Activated CD8-positive, alpha-beta memory T cell treated with anti-CD3 and anti-CD28 coated beads, Interleukin-2, amount 50 U/mL, for 24 hours (primary cell): ENCODE measurements at regions not wholly inside any gene's neighbourhood (a gene's known extent, or its start where the extent isn't known, plus 50 kb on each side); places are given as distances from the start of the nearest gene placed in this dataset.
"Not testable (repeated sequence)": the region's sequence is repeated elsewhere in the genome, so short reads cannot be mapped to it uniquely, and the experiment has no call there.

ENCODE experiments used
- DNase-seq: peaks from one replicate; pipeline ENCODE4 v3.0.0-alpha.2; 2020; ENCODE audit errors: extremely low read depth

DNA sequence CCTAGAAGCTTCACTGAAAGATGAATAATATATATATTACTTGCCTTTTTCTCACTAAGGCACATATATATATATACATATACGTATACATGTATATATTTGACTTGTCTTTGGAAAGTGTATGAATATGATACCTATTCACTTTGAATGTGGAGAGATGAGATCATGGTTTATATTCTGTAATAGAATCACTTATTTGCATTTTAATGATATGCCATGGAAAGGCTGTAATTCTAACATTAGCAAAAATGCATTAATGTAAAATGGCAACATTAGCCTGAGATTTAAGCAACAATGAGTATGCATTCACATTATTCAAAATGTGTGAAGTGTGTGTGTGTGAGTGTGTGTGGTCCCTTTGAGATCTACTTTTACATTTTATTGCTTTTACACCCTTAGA lies 54.5 kb upstream of the PRKD1 start:
- no peak for DNase-seq

DNA sequence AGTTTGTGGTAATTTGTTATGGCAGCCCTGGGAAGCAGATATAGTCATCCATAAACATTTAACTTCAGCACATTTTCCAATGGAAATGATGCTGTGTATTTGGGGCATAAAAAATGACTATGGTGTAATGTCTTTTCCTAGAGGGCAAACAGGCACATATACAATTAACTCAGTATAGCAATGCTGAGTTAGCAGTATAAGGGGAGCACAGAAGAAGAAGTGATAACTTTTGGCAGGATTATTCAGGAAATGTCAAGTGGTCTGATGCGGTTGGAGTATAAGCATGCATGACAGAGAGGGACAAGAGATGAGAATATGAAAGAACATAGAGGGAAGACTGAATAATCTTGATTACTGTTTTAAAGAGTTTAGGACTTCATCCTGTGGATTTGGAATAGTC lies 55.3 kb upstream of the PRKD1 start:
- no peak for DNase-seq

DNA sequence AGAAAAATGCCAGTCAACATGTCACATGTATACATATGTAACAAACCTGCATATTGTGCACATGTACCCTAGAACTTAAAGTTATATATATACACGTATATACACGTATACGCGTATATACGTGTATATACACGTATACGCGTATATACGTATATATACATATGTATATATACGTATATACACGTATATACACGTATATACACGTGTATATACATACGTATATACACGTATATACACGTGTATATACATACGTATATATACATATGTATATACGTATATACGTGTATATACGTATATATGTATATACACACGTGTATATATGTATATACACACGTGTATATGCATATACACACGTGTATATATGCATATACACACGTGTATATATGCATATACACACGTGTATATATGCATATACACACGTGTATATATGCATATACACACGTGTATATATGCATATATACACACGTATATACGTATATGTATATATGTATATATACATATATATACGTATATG lies 62.8 kb upstream of the PRKD1 start:
- DNase-seq, result not testable (repeated sequence)

DNA sequence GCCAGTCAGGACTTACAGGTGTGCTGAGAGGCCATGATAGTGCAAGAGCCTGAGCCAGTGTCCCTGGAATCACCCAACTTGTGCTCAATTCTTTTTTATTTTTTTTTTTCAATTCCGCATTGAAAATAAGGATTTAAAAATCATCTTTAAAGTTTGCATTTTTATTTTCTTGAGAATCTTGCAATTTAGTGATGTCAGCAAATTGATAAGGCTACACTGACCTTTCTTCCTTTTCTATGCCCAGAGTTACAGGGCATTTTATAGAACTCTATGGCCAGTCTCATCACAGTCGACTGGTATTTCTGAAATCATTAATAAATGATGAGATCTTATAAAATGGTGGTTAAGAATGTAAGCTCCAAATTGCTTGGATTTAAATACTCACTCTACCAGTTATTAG lies 63.3 kb upstream of the PRKD1 start:
- no peak for DNase-seq

DNA sequence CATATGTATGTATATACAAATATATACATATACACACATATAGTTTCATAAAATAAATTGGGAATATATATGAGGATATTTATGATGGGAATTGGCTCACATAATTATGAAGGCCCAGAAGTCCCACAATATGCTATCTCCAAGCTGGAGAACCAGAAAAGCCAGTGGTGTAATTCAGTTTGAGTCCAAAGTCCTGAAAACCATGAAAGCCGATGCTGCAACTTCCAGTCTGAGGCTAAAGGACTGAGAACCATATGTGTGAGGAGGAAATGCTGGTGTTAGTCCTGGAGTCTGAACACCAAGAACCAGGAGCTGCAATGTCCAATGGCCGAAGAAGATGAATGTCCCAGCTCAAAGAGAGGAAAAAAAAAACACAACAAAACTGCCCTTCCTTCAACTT lies 65.5 kb upstream of the PRKD1 start:
- no peak for DNase-seq

DNA sequence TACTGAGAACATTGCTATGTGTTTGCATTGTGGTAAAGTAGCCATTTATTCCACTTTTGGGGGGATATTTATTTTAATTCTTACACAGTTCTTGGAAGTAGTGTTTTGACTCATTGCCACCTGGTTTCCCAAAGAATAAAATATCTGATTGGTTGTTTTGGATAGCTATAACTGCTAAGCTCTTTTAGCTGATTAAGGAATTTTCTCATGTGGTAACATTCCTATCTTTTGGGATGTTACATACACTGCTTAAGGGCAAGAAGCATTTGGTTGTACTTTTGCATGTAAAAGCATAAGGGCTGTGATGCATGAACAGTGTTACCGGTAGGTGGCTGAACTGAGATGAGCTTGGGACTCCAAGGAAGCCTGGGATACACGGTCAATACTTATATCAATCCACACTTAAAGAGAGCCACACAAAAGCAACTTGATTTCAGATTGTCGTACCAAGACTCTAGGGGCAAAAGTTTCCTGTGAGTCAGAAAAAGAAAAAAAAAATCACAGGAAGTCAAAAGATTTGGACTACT lies 71.4 kb upstream of the PRKD1 start:
- no peak for DNase-seq

DNA sequence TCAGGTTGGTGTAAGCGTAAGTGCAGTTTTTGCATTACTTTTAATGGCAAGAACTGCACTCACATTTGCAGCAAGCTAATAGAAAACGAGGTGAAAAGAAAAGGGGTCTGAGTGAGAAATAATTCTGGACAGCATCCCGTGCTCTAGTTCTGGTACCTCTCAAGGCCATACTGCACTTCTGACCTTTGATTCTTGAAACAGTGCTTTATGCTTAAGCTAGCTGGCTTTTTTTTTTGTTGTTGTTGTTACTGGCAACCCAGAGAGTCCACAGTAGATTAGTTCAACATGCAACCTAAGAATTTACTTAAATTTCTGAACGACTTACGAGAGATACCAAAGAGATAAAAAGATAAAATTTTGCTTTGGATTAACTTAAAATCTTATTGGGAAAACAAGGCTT lies 75.2 kb upstream of the PRKD1 start:
- DNase-seq, result no peak

DNA sequence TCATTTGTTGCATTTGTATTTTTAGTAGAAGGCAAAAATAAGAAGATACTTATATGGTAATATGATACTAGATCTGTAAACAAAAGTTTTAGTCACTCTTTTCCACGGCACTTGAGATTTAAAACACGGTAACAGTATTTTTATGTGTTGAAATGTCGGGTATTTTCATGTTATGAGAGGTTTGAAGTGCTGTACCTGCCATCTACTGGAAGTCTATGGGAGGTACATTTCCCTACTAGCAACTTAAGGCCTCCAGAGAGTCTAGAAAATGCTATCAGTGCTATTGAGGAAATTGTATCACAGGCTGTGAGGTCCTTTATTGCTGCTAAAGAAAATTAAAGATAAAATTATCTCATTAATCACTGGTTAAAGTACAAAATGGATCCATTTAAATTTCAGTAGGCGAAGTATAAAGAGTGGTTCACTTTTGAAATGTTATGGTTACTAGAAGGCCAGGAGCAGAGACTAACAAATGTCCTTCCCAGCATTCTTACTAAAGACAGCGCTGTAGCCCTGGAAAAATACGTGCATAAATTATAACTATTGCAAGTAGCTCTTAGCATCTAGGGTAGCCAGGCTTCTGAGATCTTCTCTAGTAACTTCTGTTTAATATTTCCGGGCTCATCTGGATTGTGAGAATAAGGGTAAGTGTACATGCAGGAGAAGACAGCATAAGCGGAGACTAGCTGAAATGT lies 77.6 kb upstream of the PRKD1 start:
- no peak for DNase-seq

DNA sequence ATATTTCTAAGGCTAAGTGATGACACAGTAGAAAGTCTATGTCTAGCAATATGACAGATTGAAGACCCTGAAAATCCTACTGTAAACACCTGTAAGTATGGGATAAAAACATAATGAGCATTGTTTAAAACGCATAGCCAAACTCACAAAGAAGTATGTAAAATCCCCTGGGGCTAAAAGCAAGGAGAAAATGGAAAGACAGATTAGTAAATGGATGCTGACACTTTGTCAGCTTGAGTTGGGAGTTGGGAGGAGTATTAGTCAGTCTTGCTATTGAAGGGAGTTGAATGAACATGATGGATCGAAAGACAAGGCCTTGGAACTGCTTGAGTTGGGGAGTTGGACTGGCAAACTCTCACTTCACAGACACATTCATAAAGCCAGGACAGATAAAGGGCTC lies 79.0 kb upstream of the PRKD1 start:
- no peak for DNase-seq

DNA sequence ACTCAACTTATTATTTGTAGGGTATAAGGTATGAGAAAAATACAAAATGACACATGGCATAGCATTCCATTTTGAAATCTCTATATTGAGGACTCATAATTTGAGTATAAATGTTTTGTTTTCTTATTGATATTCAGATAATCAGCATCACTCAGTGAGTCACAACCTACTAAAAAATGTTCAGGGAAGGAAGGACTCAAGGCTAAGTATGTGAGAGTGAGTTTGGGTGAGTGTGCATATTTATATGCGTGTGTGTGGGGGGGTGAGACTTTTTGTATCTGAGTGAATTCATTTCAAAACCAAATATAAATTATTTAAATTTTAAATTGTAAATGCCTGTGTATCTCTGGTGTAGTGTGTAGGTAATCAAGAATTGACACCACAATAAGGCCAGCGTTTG lies 87.8 kb upstream of the PRKD1 start:
- DNase-seq, result no peak

DNA sequence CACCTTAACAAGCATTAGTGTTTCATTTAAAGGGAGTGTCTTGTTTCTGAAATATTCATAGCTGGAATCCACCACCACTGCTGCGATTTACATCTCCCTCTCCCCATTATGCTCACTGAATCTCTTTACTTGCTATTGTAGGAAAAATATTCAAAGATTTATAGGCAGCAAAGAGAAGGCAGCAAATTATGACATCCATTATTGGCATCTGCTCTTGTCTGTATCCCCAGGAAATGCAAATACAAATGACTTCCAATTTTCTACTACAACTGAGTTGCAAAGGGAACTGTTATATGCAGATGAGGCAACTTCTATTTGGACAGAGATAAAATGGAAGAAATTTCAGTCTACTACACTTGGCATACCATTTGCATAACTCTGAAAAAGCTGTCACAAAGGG lies 88.4 kb upstream of the PRKD1 start:
- no peak for DNase-seq

DNA sequence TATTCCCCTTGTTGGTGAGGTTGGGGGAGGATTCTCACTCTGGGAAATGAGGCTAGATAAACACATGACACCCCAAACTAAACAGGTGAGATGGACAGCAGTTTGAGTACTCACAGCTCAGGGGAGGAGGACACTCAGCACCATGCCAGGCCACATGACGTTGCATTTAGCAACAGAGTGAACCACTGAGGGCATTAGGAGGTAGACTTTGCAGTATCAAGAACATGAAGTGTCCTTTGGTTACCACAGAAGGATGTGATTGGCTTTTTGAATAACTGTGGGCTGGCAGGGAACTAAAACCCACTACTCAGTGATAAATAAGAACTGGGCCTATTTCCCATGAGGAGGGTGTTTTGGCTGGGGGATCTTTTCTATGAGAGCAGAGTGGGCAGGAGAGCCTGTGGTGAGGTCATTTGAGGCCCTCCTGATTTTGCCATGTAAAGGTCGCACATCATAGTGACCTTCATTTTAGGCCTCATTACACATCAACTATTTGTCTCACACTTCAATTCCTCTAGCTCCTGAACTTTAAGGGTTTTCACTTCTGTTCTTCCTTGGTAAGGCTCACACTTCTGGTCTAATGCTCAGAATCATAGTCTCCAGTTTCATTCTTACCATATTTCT lies 89.8 kb upstream of the PRKD1 start:
- no peak for DNase-seq

DNA sequence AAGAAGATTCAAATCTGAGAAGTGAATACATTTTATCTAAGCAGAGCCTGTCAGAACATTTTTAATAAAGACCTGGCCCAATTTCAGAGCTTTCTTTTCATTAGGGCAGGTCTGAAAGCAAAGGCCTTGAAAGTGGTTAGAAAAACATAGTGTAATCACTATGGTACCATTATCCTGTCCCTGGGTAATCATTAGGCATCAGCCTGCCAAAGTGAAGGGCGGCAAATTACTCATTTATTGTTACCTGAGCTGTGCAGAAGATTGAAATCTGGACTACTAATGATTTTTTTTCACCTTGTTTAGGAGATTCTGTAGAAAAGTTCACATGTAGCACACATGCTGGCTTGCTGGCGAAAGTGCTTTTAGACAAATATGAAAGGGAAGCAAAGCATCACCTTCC lies 92.6 kb upstream of the PRKD1 start:
- no peak for DNase-seq

DNA sequence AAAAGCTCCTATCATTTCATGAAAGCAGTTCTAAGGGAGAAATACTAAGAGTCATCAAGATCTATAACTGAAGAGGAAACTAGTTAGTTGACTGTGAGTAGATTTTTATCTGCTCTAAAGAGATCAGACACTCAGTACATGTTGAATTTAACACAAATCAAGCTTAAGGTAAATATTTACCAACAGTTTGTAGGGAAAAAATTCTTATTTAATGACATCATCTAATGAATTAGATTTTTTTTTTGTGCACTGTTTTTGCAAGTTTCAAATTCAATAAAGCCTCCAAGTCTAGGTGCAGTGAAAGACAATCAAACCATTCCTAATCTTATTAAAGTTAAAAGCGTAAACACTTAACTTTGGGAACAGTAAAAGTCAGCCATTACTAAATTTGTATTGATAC lies 93.0 kb upstream of the PRKD1 start:
- no peak for DNase-seq

DNA sequence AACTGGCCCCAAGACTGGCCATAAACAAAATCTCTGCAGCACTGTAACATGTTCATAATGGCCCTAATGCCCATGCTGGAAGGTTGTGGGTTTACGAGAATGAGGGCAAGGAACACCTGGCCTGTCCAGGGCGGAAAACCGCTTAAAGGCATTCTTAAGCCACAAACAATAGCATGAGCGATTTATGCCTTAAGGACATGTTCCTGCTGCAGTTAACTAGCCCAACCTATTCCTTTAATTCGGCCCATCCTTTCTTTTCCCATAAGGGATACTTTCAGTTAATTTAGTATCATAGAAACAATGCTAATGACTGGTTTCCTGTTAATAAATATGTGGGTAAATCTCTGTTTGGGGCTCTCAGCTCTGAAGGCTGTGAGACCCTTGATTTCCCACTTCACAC lies 95.7 kb upstream of the PRKD1 start:
- DNase-seq, result not testable (repeated sequence)

DNA sequence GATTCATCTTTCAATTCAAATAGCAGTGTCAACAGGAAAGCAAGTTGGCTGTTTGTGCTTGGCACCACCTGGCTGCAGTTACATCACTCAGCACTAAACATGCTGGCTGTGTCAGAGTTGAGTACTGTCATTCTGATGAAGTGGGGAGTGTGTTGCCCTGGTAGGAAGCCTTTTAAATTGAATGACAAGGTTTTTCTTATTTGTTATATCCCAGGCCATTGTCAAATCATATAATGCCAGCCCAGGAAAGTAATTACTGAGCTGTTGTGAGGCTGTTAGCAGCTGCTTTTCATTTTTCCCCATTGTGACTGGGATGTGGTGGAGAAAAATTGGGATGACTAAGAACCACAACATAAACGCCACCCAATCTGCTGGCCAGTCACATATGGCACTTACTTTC lies 106.5 kb upstream of the PRKD1 start:
- no peak for DNase-seq

DNA sequence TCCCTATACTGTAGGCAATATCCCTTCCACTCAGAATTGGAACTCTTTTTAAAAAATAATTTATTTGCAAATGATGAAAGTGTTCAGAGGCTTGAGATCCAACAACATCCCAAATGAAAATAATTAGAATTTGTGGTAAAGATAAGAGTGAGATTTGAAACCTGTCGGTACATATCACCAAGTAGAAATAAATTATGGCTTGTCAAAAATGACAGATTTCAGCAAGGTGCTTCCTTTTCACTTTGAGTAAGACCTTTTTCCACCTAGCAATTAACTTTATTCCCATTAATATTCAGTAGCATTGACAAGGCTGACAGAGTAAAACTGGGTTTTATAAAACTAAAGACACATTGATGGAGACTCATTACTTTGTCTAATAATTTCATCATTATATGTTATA lies 107.7 kb upstream of the PRKD1 start:
- no peak for DNase-seq

DNA sequence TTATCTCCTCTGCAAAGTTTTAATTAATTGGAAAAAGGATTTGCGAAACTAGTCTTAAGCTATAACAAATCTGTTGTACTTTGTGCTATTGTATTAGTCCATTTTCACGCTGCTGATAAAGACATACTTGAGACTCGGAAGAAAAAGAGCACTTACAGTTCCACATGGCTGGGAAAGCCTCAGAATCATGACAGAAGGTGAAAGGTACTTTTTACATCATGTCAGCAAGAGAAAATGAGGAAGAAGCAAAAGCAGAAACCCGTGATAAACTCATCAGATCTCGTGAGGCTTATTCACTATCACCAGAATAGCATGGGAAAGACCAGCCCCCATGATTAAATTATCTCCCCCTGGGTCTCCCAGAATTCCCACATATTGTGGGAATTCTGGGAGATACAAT lies 118.1 kb upstream of the PRKD1 start:
- no peak for DNase-seq

DNA sequence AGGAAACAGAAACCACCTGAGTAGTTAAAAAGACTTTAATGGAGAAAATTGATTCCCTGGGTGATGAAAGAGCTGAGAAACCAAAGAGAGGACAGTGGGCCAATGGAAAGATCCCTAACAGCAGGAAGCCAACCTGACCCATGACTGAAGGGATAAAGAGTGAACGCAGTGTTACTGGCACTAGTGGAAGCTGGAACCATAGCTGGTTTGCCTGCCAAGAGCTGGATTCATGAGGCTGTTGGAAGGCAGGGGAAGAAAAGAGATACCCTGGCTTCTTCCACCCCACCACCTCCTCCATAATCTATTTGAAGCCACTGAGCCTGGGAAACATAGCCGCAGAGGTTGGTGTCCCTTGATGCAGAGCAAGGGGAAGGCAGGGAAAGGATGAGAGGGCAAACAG lies 125.5 kb upstream of the PRKD1 start:
- DNase-seq, result no peak

DNA sequence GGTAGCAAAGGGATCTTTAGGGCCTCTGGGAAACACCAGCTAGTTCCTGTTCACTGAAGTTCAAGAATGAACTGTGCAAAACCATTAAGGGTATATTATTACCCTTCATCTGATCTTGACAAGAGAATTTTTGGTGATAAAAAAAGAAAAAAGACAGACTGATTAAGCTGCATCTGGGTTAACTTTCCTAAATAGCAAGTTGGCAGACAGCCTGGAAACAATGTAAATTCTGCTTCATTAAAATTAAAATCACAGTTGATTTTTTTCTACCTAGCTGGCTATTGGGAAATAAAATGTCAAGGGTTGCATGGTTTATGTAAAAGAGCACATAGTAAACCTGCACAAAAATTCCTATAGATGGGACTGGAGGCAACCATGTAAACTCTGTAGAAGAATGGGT lies 126.6 kb upstream of the PRKD1 start:
- DNase-seq, result no peak

DNA sequence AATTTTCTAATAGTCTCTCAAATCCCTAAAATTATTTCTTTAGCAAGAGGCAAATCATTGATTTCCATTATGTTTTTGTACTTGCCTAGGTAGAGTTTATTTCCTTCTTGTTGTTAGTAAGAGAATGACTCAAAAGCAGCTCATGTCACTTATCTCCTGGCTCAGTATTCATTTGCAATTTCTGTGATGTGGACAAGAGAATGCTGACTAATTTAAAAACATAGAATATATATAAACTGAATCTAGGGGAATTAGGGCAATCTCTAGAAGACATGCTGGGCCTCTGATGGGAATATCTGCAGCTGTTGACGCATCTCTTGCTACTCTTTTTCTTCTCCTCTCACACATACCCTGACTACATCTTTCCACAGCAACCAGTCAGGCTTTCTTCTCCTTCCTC lies 130.8 kb upstream of the PRKD1 start:
- no peak for DNase-seq

DNA sequence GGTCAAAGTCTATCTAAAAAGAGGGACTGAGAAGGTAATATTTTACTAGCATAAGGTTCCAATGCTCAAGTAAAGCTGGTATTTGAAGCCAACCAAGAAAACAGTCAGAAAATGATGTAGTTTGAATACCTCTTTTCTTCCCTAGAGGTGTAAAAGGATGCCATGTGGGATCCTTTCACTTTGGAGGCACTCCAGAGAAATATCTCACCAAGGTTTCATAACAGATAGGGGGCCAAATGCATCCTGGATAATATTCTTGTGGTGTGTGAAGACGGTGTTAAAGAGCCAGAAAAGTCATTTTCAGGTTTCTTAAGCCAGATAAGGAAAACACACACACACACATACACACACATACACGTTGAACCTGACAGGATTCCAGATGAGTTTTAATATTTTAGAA lies 136.1 kb upstream of the PRKD1 start:
- no peak for DNase-seq

DNA sequence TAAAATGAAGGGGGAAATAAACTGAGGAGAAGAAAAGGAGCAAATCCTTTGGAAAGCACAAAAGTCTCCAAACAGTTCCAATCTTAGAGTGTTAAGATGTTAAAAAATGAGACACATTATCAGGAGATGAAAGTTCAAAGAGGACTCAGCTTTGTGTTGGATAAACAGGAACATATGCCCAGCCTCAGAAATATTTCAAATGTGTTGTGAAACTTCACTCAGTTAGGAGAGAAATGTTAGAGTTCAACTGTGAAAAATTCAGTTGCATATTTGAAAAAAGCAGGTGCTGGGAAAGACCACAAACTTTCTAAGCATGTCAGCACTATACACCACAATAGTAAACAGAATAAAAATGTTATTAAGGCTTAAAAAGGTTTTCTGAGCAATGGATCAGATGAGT lies 136.8 kb upstream of the PRKD1 start:
- no peak for DNase-seq

DNA sequence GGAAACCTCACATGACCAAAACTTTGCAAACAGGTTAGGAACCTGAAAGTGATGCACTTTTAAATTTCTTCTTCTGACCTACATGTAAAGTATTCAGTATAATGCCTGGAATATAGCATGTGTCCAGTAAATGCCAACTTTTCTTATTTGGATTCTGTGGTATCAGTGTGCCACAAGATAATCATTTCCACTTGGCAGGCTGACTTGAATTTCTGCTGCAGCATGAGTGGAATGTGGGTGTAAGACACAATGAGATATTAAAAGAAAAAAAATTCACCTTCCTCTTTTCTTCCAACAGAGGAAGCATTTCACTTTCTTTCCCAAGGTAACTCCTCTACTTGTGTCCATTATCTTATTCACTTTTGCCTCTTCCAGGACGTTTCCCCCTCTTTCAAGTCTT lies 141.9 kb upstream of the PRKD1 start:
- DNase-seq, result no peak
